ENCODE measurements at regions not wholly inside any gene's neighbourhood (a gene's known extent, or its start where the extent isn't known, plus 50 kb on each side); places are given as distances from the start of the nearest gene placed in this dataset.
"Not testable (repeated sequence)": the region's sequence is repeated elsewhere in the genome, so short reads cannot be mapped to it uniquely, and the experiment has no call there.

DNA sequence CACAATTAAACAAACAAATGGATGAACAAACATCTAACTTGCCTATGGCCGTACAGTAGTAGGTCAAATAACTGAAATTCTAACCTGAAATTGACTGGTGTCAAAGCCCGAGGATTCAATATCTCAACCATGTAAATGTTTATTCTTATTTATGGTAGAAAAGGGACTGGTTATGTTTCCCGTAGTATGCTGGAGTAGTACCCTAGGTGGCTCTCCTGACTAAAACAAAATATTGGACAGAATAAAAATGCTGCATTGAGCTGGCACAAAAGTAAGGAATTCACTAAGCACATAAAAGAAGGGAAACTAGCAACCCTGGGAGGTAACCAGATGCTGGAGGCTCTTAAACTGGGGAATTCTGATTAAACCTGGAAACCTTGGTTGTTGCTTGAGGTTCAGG lies 117.1 kb upstream of the PREP start:
- H3K36me3 ChIP-seq (ENCODE audit: control insufficient read depth, insufficient read depth, low read length) = no peaks in the 10 kb centered on the region
- H3K9ac ChIP-seq (ENCODE audit: low read depth, low read length) = no peak overlapping the region
- no peak overlapping the region for H3K4me3 ChIP-seq (ENCODE audit: low read depth, low read length)
- no peaks in the 10 kb centered on the region for H3K27me3 ChIP-seq (ENCODE audit: control insufficient read depth, insufficient read depth, low read length)
- peaks cover 4% of the 10 kb centered on the region for H3K4me1 ChIP-seq (ENCODE audit: control insufficient read depth, insufficient read depth, low read length)
- H3K9me3 ChIP-seq (ENCODE audit: control insufficient read depth, insufficient read depth, low read length) = no peaks in the 10 kb centered on the region

DNA sequence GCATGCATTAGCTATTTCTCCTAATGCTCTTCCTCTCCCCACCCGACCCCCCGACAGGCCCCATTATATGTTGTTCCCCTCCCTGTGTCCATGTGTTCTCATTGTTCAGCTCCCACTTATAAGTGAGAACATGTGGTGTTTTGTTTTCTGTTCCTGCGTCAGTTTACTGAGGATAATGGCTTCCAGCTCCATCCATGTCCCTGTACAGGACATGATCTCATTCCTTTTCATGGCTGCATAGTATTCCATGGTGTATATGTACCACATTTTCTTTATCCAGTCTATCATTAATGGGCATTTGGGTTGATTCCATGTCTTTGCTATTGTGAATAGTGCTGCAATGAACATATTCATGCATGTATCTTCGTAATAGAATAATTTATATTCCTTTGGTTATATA lies 116.1 kb upstream of the PREP start:
- not testable (repeated sequence) for H3K9me3 ChIP-seq (ENCODE audit: control insufficient read depth, insufficient read depth, low read length); H3K27me3 ChIP-seq (ENCODE audit: control insufficient read depth, insufficient read depth, low read length); H3K4me1 ChIP-seq (ENCODE audit: control insufficient read depth, insufficient read depth, low read length); H3K4me3 ChIP-seq (ENCODE audit: low read depth, low read length); H3K9ac ChIP-seq (ENCODE audit: low read depth, low read length); H3K36me3 ChIP-seq (ENCODE audit: control insufficient read depth, insufficient read depth, low read length)

DNA sequence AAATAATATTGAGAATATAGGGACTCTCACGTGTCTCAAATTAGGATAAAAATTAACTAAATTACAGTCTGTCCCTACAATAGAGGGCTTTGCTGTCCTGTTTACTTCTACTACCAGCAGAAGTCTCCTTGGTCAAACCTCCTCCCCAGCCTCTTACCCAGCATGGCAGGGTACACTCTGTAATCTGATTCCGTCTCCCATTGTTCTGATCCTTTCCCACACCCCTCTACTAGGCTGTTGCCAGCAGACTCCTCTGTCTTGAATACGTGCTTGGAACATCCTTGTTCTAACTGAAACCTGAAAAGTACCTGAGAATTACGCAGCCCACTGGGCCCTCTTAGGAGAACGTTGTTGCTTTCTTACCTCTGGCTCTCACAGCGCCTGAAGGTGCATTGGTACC lies 112.2 kb upstream of the PREP start:
- Histone ChIP-seq H3K4me1 (ENCODE audit: control insufficient read depth, insufficient read depth, low read length) (peaks cover 4% of the 10 kb centered on the region), H3K9ac (ENCODE audit: low read depth, low read length) (no peak overlapping the region), H3K27me3 (ENCODE audit: control insufficient read depth, insufficient read depth, low read length) (no peaks in the 10 kb centered on the region), H3K4me3 (ENCODE audit: low read depth, low read length) (no peak overlapping the region), H3K9me3 (ENCODE audit: control insufficient read depth, insufficient read depth, low read length) (no peaks in the 10 kb centered on the region), H3K36me3 (ENCODE audit: control insufficient read depth, insufficient read depth, low read length) (no peaks in the 10 kb centered on the region)

DNA sequence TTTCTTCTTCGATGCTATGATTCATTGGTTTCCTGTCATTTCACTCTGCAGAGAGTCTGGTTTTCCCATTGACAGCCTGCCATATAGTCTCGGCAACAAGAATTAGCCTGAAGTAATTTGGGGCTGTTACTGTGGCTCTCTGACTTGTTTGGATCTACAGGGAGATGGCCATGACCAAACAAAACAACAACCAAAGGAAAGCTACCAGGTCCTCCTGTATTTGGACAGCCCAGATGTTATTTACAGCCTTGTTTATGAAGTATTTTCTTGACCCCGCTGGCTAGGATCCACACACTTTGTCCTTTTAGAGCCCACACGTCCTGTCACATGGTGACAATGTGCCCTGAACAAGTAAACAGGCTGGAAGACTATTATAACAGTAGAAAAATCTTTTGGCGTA lies 111.4 kb upstream of the PREP start:
- Histone ChIP-seq H3K27me3 (ENCODE audit: control insufficient read depth, insufficient read depth, low read length) (no peaks in the 10 kb centered on the region), H3K4me1 (ENCODE audit: control insufficient read depth, insufficient read depth, low read length) (peaks cover 4% of the 10 kb centered on the region), H3K9ac (ENCODE audit: low read depth, low read length) (no peak overlapping the region), H3K36me3 (ENCODE audit: control insufficient read depth, insufficient read depth, low read length) (no peaks in the 10 kb centered on the region), H3K4me3 (ENCODE audit: low read depth, low read length) (no peak overlapping the region), H3K9me3 (ENCODE audit: control insufficient read depth, insufficient read depth, low read length) (no peaks in the 10 kb centered on the region)

DNA sequence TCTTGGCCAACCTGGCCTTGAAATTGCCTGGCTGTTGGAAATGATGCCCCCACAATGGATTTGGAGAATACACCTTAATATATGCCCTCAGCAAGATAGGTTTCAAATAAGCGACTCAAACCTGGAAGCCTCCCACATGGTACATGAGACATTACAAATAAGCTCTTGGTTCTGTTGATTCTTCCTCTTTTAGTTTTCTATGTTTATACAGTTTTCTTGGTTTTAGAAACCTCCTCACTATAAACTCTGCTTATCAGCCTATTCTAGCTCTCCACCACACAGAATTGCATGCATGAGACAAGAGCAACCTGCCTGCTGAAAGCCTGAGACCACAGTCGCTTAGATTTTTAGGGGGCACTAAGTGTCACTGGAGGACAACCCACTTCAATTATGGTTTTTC lies 108.8 kb upstream of the PREP start:
- Histone ChIP-seq H3K36me3 (ENCODE audit: control insufficient read depth, insufficient read depth, low read length) (no peaks in the 10 kb centered on the region), H3K9ac (ENCODE audit: low read depth, low read length) (no peak overlapping the region), H3K9me3 (ENCODE audit: control insufficient read depth, insufficient read depth, low read length) (no peaks in the 10 kb centered on the region), H3K4me1 (ENCODE audit: control insufficient read depth, insufficient read depth, low read length) (peaks cover 4% of the 10 kb centered on the region), H3K27me3 (ENCODE audit: control insufficient read depth, insufficient read depth, low read length) (no peaks in the 10 kb centered on the region), H3K4me3 (ENCODE audit: low read depth, low read length) (no peak overlapping the region)

DNA sequence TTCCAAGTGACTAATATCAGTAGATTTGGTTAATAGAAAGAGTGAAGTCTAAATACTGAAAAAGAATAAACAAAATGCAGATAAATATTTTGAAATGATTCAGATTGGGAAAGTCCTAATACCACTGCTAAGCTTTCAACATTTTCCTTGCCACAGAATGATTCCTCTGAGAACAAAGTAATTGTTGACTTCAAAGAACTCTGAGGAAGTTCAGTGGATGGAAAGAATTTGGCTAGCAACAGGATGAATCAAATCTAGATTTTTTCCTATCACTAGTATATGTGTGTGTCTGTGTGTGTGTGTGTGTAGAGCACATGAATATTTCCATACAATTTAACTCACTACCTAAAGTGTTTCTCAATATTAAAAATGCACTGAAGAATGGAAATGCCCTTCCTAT lies 107.9 kb upstream of the PREP start:
- H3K9me3 ChIP-seq (ENCODE audit: control insufficient read depth, insufficient read depth, low read length) = no peaks in the 10 kb centered on the region
- H3K9ac ChIP-seq (ENCODE audit: low read depth, low read length) = no peak overlapping the region
- no peaks in the 10 kb centered on the region for H3K36me3 ChIP-seq (ENCODE audit: control insufficient read depth, insufficient read depth, low read length)
- H3K27me3 ChIP-seq (ENCODE audit: control insufficient read depth, insufficient read depth, low read length) = no peaks in the 10 kb centered on the region
- peaks cover 4% of the 10 kb centered on the region for H3K4me1 ChIP-seq (ENCODE audit: control insufficient read depth, insufficient read depth, low read length)
- no peak overlapping the region for H3K4me3 ChIP-seq (ENCODE audit: low read depth, low read length)

DNA sequence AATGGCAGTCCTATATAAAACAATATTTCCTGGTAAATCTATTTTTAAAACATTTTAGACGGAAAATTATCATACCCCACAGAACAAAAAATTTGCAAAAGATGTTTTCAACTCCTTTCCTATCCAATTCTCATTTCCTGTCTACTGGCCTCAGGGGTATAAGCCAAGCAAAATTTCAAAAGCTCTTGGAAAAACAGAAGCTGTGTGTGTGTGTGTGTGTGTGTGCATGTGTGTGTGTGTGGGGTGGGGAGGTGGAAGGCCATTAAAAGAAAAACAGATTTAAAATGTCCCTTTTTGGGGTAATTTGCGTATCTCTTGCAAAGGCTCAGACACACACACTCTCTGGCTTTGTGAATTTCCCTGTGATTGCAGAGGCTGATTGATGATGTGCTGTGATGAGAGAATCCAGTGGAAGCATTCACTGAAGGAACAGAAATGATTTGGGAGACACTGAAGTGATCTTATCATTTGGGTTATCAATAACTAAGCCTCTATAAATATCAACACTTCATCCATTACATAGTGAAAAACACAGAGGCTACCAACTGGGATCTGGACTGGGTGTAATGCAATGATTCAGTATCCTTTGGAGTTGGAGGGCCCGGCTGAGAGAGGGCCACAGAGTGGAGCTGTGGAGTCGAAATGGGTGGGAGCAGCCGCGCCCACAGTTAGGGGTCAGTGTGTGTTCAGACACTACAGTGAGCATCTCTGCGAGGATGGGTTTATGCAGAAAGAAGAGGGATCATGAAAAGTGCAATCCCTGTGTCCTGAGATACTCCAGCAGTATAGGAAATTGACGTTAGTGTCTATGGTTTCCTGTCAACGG lies 106.8 kb upstream of the PREP start:
- no peak overlapping the region for H3K4me3 ChIP-seq (ENCODE audit: low read depth, low read length)
- no peaks in the 10 kb centered on the region for H3K9me3 ChIP-seq (ENCODE audit: control insufficient read depth, insufficient read depth, low read length)
- H3K9ac ChIP-seq (ENCODE audit: low read depth, low read length) = no peak overlapping the region
- H3K4me1 ChIP-seq (ENCODE audit: control insufficient read depth, insufficient read depth, low read length) = no peaks in the 10 kb centered on the region
- no peaks in the 10 kb centered on the region for H3K36me3 ChIP-seq (ENCODE audit: control insufficient read depth, insufficient read depth, low read length)
- H3K27me3 ChIP-seq (ENCODE audit: control insufficient read depth, insufficient read depth, low read length) = no peaks in the 10 kb centered on the region

DNA sequence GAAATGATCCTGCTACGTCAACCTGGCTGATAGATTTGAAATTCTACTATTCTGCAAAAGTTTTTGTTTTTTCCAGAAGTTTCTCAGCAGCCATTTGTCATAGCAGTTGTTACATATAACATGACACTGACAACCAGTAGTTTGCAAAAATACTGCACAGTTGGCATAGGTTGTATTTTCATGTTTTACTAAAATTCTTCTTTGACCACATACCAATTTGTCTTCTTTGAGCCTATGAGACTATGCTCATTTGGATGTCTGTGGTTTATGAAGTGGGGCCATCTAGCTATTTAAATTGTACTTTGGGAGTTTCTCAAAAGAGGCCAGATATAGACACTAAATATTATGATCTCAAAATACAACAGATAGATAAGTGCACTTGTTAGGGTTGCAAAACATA lies 104.9 kb upstream of the PREP start:
- H3K9ac ChIP-seq (ENCODE audit: low read depth, low read length) = no peak overlapping the region
- H3K9me3 ChIP-seq (ENCODE audit: control insufficient read depth, insufficient read depth, low read length) = no peaks in the 10 kb centered on the region
- H3K4me3 ChIP-seq (ENCODE audit: low read depth, low read length) = no peak overlapping the region
- H3K4me1 ChIP-seq (ENCODE audit: control insufficient read depth, insufficient read depth, low read length) = no peaks in the 10 kb centered on the region
- no peaks in the 10 kb centered on the region for H3K27me3 ChIP-seq (ENCODE audit: control insufficient read depth, insufficient read depth, low read length)
- H3K36me3 ChIP-seq (ENCODE audit: control insufficient read depth, insufficient read depth, low read length) = no peaks in the 10 kb centered on the region

DNA sequence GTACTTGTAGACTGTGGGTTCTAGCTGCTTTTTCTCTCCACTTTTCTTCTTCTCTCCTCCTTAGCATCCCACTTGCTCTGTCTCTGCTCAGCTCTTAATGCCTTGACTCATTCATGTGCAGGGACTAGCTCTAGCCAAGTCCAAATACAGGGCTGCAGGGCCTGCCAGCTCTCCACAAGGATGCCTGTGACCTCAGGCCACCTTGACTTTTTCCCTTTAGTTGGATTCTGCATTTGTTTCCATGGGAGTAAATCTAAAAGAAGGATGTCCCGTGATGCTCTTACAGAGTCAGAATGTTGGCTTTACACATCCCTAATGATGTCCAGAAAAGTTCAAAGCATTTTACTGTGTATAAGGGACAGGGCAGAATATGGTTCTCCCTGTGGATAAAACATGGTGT lies 101.8 kb upstream of the PREP start:
- H3K4me3 ChIP-seq (ENCODE audit: low read depth, low read length) = no peak overlapping the region
- H3K9ac ChIP-seq (ENCODE audit: low read depth, low read length) = no peak overlapping the region
- H3K4me1 ChIP-seq (ENCODE audit: control insufficient read depth, insufficient read depth, low read length) = no peaks in the 10 kb centered on the region
- H3K9me3 ChIP-seq (ENCODE audit: control insufficient read depth, insufficient read depth, low read length) = no peaks in the 10 kb centered on the region
- no peaks in the 10 kb centered on the region for H3K27me3 ChIP-seq (ENCODE audit: control insufficient read depth, insufficient read depth, low read length)
- H3K36me3 ChIP-seq (ENCODE audit: control insufficient read depth, insufficient read depth, low read length) = no peaks in the 10 kb centered on the region

DNA sequence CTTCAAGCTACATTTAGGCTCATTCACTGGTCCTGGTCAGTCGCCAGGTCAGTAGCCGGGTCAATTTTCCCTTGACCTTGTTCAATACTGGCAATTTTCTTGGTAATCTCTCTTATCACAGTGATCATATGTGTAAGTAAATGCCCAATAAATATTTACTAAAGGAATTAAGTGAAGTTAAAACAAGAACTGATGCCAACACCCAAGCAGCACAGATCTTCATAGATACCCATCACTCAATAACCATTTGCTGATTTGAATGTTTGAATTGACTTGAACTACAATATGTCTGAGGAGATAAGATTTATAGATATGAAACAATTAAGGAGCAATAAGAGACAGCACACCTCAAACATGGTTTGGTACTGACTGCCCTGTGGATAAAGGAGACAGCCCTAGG lies 100.8 kb upstream of the PREP start:
- Histone ChIP-seq H3K36me3 (ENCODE audit: control insufficient read depth, insufficient read depth, low read length) (no peaks in the 10 kb centered on the region), H3K9me3 (ENCODE audit: control insufficient read depth, insufficient read depth, low read length) (no peaks in the 10 kb centered on the region), H3K4me3 (ENCODE audit: low read depth, low read length) (no peak overlapping the region), H3K27me3 (ENCODE audit: control insufficient read depth, insufficient read depth, low read length) (no peaks in the 10 kb centered on the region), H3K4me1 (ENCODE audit: control insufficient read depth, insufficient read depth, low read length) (no peaks in the 10 kb centered on the region), H3K9ac (ENCODE audit: low read depth, low read length) (no peak overlapping the region)

DNA sequence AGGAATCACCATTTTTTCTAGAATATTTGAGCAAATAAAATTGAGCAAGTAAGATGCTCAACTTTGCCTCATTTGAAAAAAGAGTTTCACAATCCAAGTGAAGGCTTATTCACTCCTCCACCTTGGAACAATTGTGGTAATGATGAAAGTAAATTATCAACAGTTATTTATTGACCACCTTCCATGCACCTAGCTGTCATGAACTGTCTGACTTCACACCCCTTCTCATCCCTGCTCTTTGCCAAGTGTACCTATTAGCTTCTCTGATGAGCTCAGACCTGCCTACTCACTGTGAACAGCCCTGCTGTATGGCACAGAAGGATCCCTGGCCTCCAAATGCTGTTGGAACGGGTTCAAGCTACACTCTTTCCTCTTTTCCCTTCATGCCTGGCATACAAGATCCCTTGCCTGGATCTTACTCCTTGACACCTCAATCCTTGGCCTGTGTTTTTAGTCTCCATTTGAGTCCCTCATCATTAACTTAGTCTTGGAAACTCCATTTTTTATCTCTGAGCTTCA lies 99.0 kb upstream of the PREP start:
- Histone ChIP-seq H3K4me3 (ENCODE audit: low read depth, low read length) (no peak overlapping the region), H3K27me3 (ENCODE audit: control insufficient read depth, insufficient read depth, low read length) (no peaks in the 10 kb centered on the region)

DNA sequence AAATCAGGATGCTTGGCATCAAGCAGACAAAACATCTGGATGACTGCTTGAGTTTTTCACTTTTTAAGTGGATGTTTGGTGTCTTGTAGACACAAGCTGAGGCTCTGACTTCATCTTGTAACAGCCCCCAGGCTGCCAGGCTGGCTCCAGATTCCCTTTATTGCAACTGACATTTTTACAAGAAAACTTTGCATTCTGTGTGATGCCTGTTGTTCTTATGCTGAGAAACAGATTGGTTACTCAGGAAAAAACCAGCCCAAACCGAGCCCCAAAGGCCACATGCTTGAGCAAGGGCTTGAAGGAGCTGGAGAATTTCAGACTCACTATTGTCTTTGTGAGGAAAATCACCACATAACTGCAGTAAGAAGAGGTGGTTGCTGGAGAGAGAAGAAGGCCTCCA lies 98.4 kb upstream of the PREP start:
- no peak overlapping the region for H3K4me3 ChIP-seq (ENCODE audit: low read depth, low read length)
- no peaks in the 10 kb centered on the region for H3K4me1 ChIP-seq (ENCODE audit: control insufficient read depth, insufficient read depth, low read length)
- H3K27me3 ChIP-seq (ENCODE audit: control insufficient read depth, insufficient read depth, low read length) = no peaks in the 10 kb centered on the region
- H3K9ac ChIP-seq (ENCODE audit: low read depth, low read length) = no peak overlapping the region
- no peaks in the 10 kb centered on the region for H3K9me3 ChIP-seq (ENCODE audit: control insufficient read depth, insufficient read depth, low read length)
- no peaks in the 10 kb centered on the region for H3K36me3 ChIP-seq (ENCODE audit: control insufficient read depth, insufficient read depth, low read length)

More for the DNA sequence above, 99.0 kb upstream of the PREP start:
- H3K9me3 ChIP-seq (ENCODE audit: control insufficient read depth, insufficient read depth, low read length) = no peaks in the 10 kb centered on the region
- no peaks in the 10 kb centered on the region for H3K36me3 ChIP-seq (ENCODE audit: control insufficient read depth, insufficient read depth, low read length)
- no peaks in the 10 kb centered on the region for H3K4me1 ChIP-seq (ENCODE audit: control insufficient read depth, insufficient read depth, low read length)
- H3K9ac ChIP-seq (ENCODE audit: low read depth, low read length) = no peak overlapping the region

Data from iPS-15b (cell line).